ENCODE measurements at regions not wholly inside any gene's neighbourhood (a gene's known extent, or its start where the extent isn't known, plus 50 kb on each side); places are given as distances from the start of the nearest gene placed in this dataset.

GRCh38 chr1:115492019-115492595 is 149.7 kb upstream of the VANGL1 start:
- DNase-seq (ENCODE audit: low read depth, low spot score): no peak

- no peak for DNase-seq (ENCODE audit: low read depth, low spot score)
These were observed 150.3 kb upstream of the VANGL1 start for GRCh38 chr1:115491298-115492018.

- no peak for DNase-seq (ENCODE audit: low read depth, low spot score)
These were observed 141.0 kb upstream of the NGF start for GRCh38 chr1:115479055-115479482.

GRCh38 chr1:115477071-115477470 is 139.0 kb upstream of the NGF start:
- DNase-seq (ENCODE audit: low read depth, low spot score): no peak

GRCh38 chr1:115476616-115477015 is 138.6 kb upstream of the NGF start:
- no peak for DNase-seq (ENCODE audit: low read depth, low spot score)

GRCh38 chr1:115475901-115476300 is 137.9 kb upstream of the NGF start:
- DNase-seq (ENCODE audit: low read depth, low spot score): no peak

GRCh38 chr1:115475252-115475651 is 137.2 kb upstream of the NGF start:
- DNase-seq (ENCODE audit: low read depth, low spot score): no peak

GRCh38 chr1:115473986-115474565 is 136.0 kb upstream of the NGF start:
- no peak for DNase-seq (ENCODE audit: low read depth, low spot score)

GRCh38 chr1:115469703-115470476 is 131.8 kb upstream of the NGF start:
- no peak for DNase-seq (ENCODE audit: low read depth, low spot score)

- no peak for DNase-seq (ENCODE audit: low read depth, low spot score)
These were observed 129.7 kb upstream of the NGF start for GRCh38 chr1:115467790-115468189.

GRCh38 chr1:115467196-115467595 is 129.1 kb upstream of the NGF start:
- no peak for DNase-seq (ENCODE audit: low read depth, low spot score)

GRCh38 chr1:115466433-115466832 is 128.4 kb upstream of the NGF start:
- DNase-seq (ENCODE audit: low read depth, low spot score): no peak

GRCh38 chr1:115465802-115466363 is 127.8 kb upstream of the NGF start:
- no peak for DNase-seq (ENCODE audit: low read depth, low spot score)

- DNase-seq (ENCODE audit: low read depth, low spot score): no peak
These were observed 125.3 kb upstream of the NGF start for GRCh38 chr1:115463347-115463746.

- DNase-seq (ENCODE audit: low read depth, low spot score): no peak
These were observed 124.6 kb upstream of the NGF start for GRCh38 chr1:115462566-115463076.

GRCh38 chr1:115461526-115461925 is 123.5 kb upstream of the NGF start:
- DNase-seq (ENCODE audit: low read depth, low spot score): no peak

- no peak for DNase-seq (ENCODE audit: low read depth, low spot score)
These were observed 121.1 kb upstream of the NGF start for GRCh38 chr1:115459161-115459560.

- no peak for DNase-seq (ENCODE audit: low read depth, low spot score)
These were observed 120.5 kb upstream of the NGF start for GRCh38 chr1:115458426-115459114.

GRCh38 chr1:115457289-115457688 is 119.2 kb upstream of the NGF start:
- DNase-seq (ENCODE audit: low read depth, low spot score): no peak

GRCh38 chr1:115456441-115456961 is 118.5 kb upstream of the NGF start:
- DNase-seq (ENCODE audit: low read depth, low spot score): no peak
